ENCODE measurements at regions not wholly inside any gene's neighbourhood (a gene's known extent, or its start where the extent isn't known, plus 50 kb on each side); places are given as distances from the start of the nearest gene placed in this dataset.
A peak's percentile ranks its signal among the peaks of the same experiment; 100 is the strongest.

DNA sequence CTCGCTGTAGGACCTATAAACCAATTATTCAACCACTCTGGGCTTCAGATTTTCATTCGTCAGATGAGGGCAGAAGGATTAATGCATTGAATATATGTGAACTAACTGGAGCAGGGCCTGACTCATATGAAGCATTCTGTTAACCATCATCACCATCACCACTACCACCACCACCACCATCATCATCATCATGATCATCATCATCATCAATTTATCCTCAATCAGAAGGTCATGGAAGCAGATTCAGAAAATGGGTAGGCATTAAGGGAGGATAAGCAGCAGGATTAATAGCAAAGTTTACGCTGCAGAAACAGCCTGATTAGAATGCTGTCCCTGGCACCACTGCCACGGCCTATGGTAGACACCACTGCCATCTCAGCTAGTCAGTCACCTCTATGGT lies 407.5 kb upstream of the THBS1 start (continued):
- TF ChIP-seq, protein P1, sequence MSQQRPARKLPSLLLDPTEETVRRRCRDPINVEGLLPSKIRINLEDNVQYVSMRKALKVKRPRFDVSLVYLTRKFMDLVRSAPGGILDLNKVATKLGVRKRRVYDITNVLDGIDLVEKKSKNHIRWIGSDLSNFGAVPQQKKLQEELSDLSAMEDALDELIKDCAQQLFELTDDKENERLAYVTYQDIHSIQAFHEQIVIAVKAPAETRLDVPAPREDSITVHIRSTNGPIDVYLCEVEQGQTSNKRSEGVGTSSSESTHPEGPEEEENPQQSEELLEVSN (IDR thresholded peaks at IDR 0.05; ENCODE audit: borderline replicate concordance, low read depth): no peak
- TF ChIP-seq MAZ (IDR thresholded peaks at IDR 0.05; ENCODE audit: borderline replicate concordance, low read depth, low read length) (no peak), HEYL (CRISPR knock-in tag; IDR thresholded peaks at IDR 0.05) (no peak)

DNA sequence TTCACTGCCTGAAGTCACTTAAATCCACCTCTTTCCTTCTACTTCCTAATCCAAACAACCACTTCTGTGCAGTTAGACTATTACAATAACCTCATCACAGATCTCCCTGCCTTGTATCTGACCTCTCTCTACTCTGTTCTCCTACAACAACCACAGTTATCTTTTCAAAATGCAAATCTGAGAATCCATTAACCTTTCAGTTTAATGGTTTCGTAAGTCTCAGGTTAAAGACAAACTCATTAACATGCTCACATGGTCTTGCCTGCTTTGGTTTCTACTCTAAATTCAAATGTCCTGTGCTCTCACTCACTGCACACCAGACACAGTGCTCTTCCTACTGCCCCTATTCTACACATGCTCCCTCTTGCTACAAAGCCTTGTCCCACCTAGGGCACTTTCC lies 406.5 kb upstream of the THBS1 start:
- ATAC-seq (no peak), FAIRE-seq (no peak), DNase-seq (ENCODE audit: low read depth in 1 of 2, low spot score in 1 of 2) (no peak)
- Histone ChIP-seq H3K27ac (peak overlapping the region; percentile 40 to 80; a peak in 2 of 6 replicates), H3K4me1 (peaks cover 17% of the 10 kb centered on the region), H3K9me3 (no peaks in the 10 kb centered on the region; the same call in 2 of the 3 replicates), H3K4me3 (no peak overlapping the region), H3K4me2 (no peak overlapping the region)
- WGBS (ENCODE audit: missing lambda C conversion rate): 94% methylated on average over 1 of the region's 1 CpG
- CTCF ChIA-PET: interaction anchor here (1.0 kb wide), 1 partner anchor 406 kb away, joined by 5 read pairs; no protein-coding TSS in a partner anchor
- POLR2A ChIA-PET: no interaction called here
- TF ChIP-seq POLR2A (IDR thresholded peaks at IDR 0.05; ENCODE audit: low read length): no peak
- no peak for TF ChIP-seq FOSL2 (IDR thresholded peaks at IDR 0.05)
- no peak for TF ChIP-seq FOSL2 (CRISPR knock-in tag; IDR thresholded peaks at IDR 0.05)
- TF ChIP-seq, protein P2, sequence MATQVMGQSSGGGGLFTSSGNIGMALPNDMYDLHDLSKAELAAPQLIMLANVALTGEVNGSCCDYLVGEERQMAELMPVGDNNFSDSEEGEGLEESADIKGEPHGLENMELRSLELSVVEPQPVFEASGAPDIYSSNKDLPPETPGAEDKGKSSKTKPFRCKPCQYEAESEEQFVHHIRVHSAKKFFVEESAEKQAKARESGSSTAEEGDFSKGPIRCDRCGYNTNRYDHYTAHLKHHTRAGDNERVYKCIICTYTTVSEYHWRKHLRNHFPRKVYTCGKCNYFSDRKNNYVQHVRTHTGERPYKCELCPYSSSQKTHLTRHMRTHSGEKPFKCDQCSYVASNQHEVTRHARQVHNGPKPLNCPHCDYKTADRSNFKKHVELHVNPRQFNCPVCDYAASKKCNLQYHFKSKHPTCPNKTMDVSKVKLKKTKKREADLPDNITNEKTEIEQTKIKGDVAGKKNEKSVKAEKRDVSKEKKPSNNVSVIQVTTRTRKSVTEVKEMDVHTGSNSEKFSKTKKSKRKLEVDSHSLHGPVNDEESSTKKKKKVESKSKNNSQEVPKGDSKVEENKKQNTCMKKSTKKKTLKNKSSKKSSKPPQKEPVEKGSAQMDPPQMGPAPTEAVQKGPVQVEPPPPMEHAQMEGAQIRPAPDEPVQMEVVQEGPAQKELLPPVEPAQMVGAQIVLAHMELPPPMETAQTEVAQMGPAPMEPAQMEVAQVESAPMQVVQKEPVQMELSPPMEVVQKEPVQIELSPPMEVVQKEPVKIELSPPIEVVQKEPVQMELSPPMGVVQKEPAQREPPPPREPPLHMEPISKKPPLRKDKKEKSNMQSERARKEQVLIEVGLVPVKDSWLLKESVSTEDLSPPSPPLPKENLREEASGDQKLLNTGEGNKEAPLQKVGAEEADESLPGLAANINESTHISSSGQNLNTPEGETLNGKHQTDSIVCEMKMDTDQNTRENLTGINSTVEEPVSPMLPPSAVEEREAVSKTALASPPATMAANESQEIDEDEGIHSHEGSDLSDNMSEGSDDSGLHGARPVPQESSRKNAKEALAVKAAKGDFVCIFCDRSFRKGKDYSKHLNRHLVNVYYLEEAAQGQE (IDR thresholded peaks at IDR 0.05): no peak
- TF ChIP-seq, protein P1 (IDR thresholded peaks at IDR 0.05; ENCODE audit: borderline replicate concordance, low read depth): no peak
- no peak for TF ChIP-seq CBX2 (IDR thresholded peaks at IDR 0.05; ENCODE audit: borderline replicate concordance, low read depth)
- no peak for TF ChIP-seq NR3C1 (IDR thresholded peaks at IDR 0.05)
- TF ChIP-seq MYC (IDR thresholded peaks at IDR 0.05; ENCODE audit: borderline replicate concordance, low read length): no peak
- TF ChIP-seq NFE2L2 (conservative IDR thresholded peaks at IDR 0.05; ENCODE audit: low read length): no peak
- TF ChIP-seq, protein P3, sequence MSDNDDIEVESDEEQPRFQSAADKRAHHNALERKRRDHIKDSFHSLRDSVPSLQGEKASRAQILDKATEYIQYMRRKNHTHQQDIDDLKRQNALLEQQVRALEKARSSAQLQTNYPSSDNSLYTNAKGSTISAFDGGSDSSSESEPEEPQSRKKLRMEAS (IDR thresholded peaks at IDR 0.05): no peak
- no peak for TF ChIP-seq EHF (CRISPR knock-in tag; IDR thresholded peaks at IDR 0.05)
- TF ChIP-seq, protein P4, sequence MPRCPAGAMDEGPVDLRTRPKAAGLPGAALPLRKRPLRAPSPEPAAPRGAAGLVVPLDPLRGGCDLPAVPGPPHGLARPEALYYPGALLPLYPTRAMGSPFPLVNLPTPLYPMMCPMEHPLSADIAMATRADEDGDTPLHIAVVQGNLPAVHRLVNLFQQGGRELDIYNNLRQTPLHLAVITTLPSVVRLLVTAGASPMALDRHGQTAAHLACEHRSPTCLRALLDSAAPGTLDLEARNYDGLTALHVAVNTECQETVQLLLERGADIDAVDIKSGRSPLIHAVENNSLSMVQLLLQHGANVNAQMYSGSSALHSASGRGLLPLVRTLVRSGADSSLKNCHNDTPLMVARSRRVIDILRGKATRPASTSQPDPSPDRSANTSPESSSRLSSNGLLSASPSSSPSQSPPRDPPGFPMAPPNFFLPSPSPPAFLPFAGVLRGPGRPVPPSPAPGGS (IDR thresholded peaks at IDR 0.05): no peak
- no peak for TF ChIP-seq CBX8 (IDR thresholded peaks at IDR 0.05)
- no peak for TF ChIP-seq ZFP36 (IDR thresholded peaks at IDR 0.05; ENCODE audit: borderline replicate concordance, partially characterized antibody)

DNA sequence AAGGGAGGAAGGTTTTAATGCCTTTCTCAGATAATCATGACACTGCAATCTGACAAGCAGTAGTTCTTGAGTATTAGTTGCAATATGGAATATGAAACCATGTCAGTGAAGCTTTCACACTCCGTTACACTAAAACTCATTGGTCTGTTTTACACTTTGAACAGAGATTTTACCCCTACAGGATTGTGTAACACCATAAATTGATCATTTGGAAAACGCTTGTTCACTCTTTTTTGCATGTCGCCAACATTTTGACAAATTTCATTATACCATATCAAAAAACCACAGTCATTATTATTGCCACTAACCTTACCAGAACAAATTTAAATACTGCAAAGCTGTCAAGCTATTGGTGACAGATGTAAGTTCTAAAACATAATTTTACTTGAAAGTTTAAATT lies 404.8 kb upstream of the THBS1 start:
- ATAC-seq: no peak
- peaks cover 32% of the 10 kb centered on the region for H3K4me1 ChIP-seq
- no peak for FAIRE-seq
- no peak overlapping the region for H3K4me2 ChIP-seq
- 93% methylated on average over 3 of the region's 3 CpGs for WGBS (ENCODE audit: missing lambda C conversion rate)
- ChIA-PET POLR2A (no interaction called here), CTCF (interaction anchor here (0.6 to 1.7 kb wide), 3 partner anchors 323 to 468 kb away, joined by 3 to 8 read pairs (median 3); partner anchors contain the start of gene THBS1)
- H3K4me3 ChIP-seq: no peak overlapping the region
- no peak overlapping the region for H3K27ac ChIP-seq
- no peaks in the 10 kb centered on the region; the same call in 2 of the 3 replicates for H3K9me3 ChIP-seq
- DNase-seq (ENCODE audit: low read depth in 1 of 2, low spot score in 1 of 2): no peak
- TF ChIP-seq MAZ (IDR thresholded peaks at IDR 0.05; ENCODE audit: borderline replicate concordance, low read depth, low read length) (no peak), HOXA7 (CRISPR knock-in tag; IDR thresholded peaks at IDR 0.05) (no peak), PHF8 (IDR thresholded peaks at IDR 0.05; ENCODE audit: borderline replicate concordance, low read depth) (no peak), FOSL2 (IDR thresholded peaks at IDR 0.05) (no peak), FOSL2 (CRISPR knock-in tag; IDR thresholded peaks at IDR 0.05) (no peak), CBX8 (IDR thresholded peaks at IDR 0.05) (no peak), HEYL (CRISPR knock-in tag; IDR thresholded peaks at IDR 0.05) (no peak), ESRRA (IDR thresholded peaks at IDR 0.05; ENCODE audit: borderline replicate concordance, low read length) (no peak)
- TF ChIP-seq, protein P5, sequence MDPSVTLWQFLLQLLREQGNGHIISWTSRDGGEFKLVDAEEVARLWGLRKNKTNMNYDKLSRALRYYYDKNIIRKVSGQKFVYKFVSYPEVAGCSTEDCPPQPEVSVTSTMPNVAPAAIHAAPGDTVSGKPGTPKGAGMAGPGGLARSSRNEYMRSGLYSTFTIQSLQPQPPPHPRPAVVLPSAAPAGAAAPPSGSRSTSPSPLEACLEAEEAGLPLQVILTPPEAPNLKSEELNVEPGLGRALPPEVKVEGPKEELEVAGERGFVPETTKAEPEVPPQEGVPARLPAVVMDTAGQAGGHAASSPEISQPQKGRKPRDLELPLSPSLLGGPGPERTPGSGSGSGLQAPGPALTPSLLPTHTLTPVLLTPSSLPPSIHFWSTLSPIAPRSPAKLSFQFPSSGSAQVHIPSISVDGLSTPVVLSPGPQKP (IDR thresholded peaks at IDR 0.05; ENCODE audit: low read depth, low read length): no peak

Data from A549 (cell line).